CD4-positive, alpha-beta T cell treated with Interleukin-4 for 1 hour (primary cell): ENCODE measurements at regions not wholly inside any gene's neighbourhood (a gene's known extent, or its start where the extent isn't known, plus 50 kb on each side); places are given as distances from the start of the nearest gene placed in this dataset.

ENCODE experiments used
- DNase-seq, 2 donors: peaks; one replicate each; pipeline ENCODE4 v3.0.0-alpha.2; 2020 to 2022

GRCh38 chr16:26189536-26189935, 497.8 kb downstream of the HS3ST4 start:
- DNase-seq = no peak

- DNase-seq = no peak
Measured at GRCh38 chr16:26194526-26194925, 502.8 kb downstream of the HS3ST4 start.

GRCh38 chr16:26195225-26195624, 503.5 kb downstream of the HS3ST4 start:
- no peak for DNase-seq

GRCh38 chr16:26196310-26196709, 504.6 kb downstream of the HS3ST4 start:
- no peak for DNase-seq

- no peak for DNase-seq
Measured at GRCh38 chr16:26196802-26197201, 505.0 kb downstream of the HS3ST4 start.

- DNase-seq = no peak
Measured at GRCh38 chr16:26197707-26198106, 505.9 kb downstream of the HS3ST4 start.

GRCh38 chr16:26198221-26198620, 506.5 kb downstream of the HS3ST4 start:
- DNase-seq = no peak

- no peak for DNase-seq
Measured at GRCh38 chr16:26204138-26204537, 512.4 kb downstream of the HS3ST4 start.

GRCh38 chr16:26211542-26211941, 519.8 kb downstream of the HS3ST4 start:
- no peak for DNase-seq

GRCh38 chr16:26212599-26212998, 520.8 kb downstream of the HS3ST4 start:
- no peak for DNase-seq

GRCh38 chr16:26214581-26215174, 522.9 kb downstream of the HS3ST4 start:
- no peak for DNase-seq

GRCh38 chr16:26220894-26221293, 529.1 kb downstream of the HS3ST4 start:
- no peak for DNase-seq

GRCh38 chr16:26231647-26232046, 539.9 kb downstream of the HS3ST4 start:
- DNase-seq = no peak

GRCh38 chr16:26240807-26241206, 549.0 kb downstream of the HS3ST4 start:
- DNase-seq = no peak

- DNase-seq = no peak
Measured at GRCh38 chr16:26247063-26247462, 555.3 kb downstream of the HS3ST4 start.

GRCh38 chr16:26252598-26252997, 560.8 kb downstream of the HS3ST4 start:
- no peak for DNase-seq

GRCh38 chr16:26261621-26262020, 569.9 kb downstream of the HS3ST4 start:
- DNase-seq = no peak

- DNase-seq = no peak
Measured at GRCh38 chr16:26263406-26263805, 571.6 kb downstream of the HS3ST4 start.

GRCh38 chr16:26267641-26268040, 575.9 kb downstream of the HS3ST4 start:
- DNase-seq = no peak

GRCh38 chr16:26269673-26270072, 577.9 kb downstream of the HS3ST4 start:
- no peak for DNase-seq

GRCh38 chr16:26273607-26274006, 581.8 kb downstream of the HS3ST4 start:
- DNase-seq = no peak

- no peak for DNase-seq
Measured at GRCh38 chr16:26275021-26275590, 583.3 kb downstream of the HS3ST4 start.

GRCh38 chr16:26276289-26276688, 584.5 kb downstream of the HS3ST4 start:
- DNase-seq = no peak

- DNase-seq = no peak
Measured at GRCh38 chr16:26281381-26282110, 589.8 kb downstream of the HS3ST4 start.
